NT2/D1 (cell line): ENCODE measurements at regions not wholly inside any gene's neighbourhood (a gene's known extent, or its start where the extent isn't known, plus 50 kb on each side); places are given as distances from the start of the nearest gene placed in this dataset.

Experiments used
- SUZ12 ChIP-seq: IDR thresholded peaks from 2 replicates; pipeline ENCODE4 v1.6.1; 2011; ENCODE audit not compliant: insufficient read length, insufficient read depth; ENCODE audit errors: extremely low read depth
- YY1 ChIP-seq: IDR thresholded peaks from 2 replicates; pipeline ENCODE4 v1.6.1; 2011; ENCODE audit not compliant: insufficient read length, insufficient read depth

- TF ChIP-seq SUZ12 = no peak
- TF ChIP-seq YY1 = no peak
Observed at GRCh38 chr11:69218946-69219720, 63.4 kb downstream of the SMIM38 start.
